Dermis blood vessel endothelial cell (primary cell): ENCODE measurements at regions not wholly inside any gene's neighbourhood (a gene's known extent, or its start where the extent isn't known, plus 50 kb on each side); places are given as distances from the start of the nearest gene placed in this dataset.

ENCODE experiments used
- DNase-seq: peaks from one replicate; pipeline ENCODE4 v3.0.0; 2010

GRCh38 chr12:90303771-90304170 lies 595.1 kb upstream of the ATP2B1 start:
- DNase-seq: no peak

GRCh38 chr12:90301561-90302133 lies 593.0 kb upstream of the ATP2B1 start:
- no peak for DNase-seq

GRCh38 chr12:90301095-90301494 lies 592.5 kb upstream of the ATP2B1 start:
- DNase-seq: no peak

- peak; percentile 22 for DNase-seq
Observed at GRCh38 chr12:90299666-90300065, 591.0 kb upstream of the ATP2B1 start.

- DNase-seq: peak; percentile 55
Observed at GRCh38 chr12:90299121-90299520, 590.5 kb upstream of the ATP2B1 start.

- no peak for DNase-seq
Observed at GRCh38 chr12:90298289-90298948, 589.8 kb upstream of the ATP2B1 start.

- no peak for DNase-seq
Observed at GRCh38 chr12:90295858-90296257, 587.2 kb upstream of the ATP2B1 start.

GRCh38 chr12:90292183-90292582 lies 583.5 kb upstream of the ATP2B1 start:
- peak; percentile 62 for DNase-seq

- DNase-seq: peak; percentile 58
Observed at GRCh38 chr12:90290980-90291975, 582.6 kb upstream of the ATP2B1 start.

GRCh38 chr12:90287585-90287984 lies 578.9 kb upstream of the ATP2B1 start:
- peak; percentile 13 for DNase-seq

- DNase-seq: no peak
Observed at GRCh38 chr12:90281154-90281868, 572.7 kb upstream of the ATP2B1 start.

GRCh38 chr12:90280564-90281058 lies 572.0 kb upstream of the ATP2B1 start:
- peak; percentile 81 for DNase-seq

- peak; percentile 23 for DNase-seq
Observed at GRCh38 chr12:90280033-90280432, 571.4 kb upstream of the ATP2B1 start.

- DNase-seq: no peak
Observed at GRCh38 chr12:90275088-90275487, 566.5 kb upstream of the ATP2B1 start.

- DNase-seq: no peak
Observed at GRCh38 chr12:90274407-90274806, 565.8 kb upstream of the ATP2B1 start.

GRCh38 chr12:90268574-90268973 lies 559.9 kb upstream of the ATP2B1 start:
- DNase-seq: no peak

- DNase-seq: peak; percentile 14
Observed at GRCh38 chr12:90262251-90262650, 553.6 kb upstream of the ATP2B1 start.

GRCh38 chr12:90261283-90261682 lies 552.6 kb upstream of the ATP2B1 start:
- DNase-seq: no peak

- DNase-seq: no peak
Observed at GRCh38 chr12:90260136-90260535, 551.5 kb upstream of the ATP2B1 start.

- no peak for DNase-seq
Observed at GRCh38 chr12:90257927-90258624, 549.4 kb upstream of the ATP2B1 start.

GRCh38 chr12:90254796-90255195 lies 546.2 kb upstream of the ATP2B1 start:
- DNase-seq: no peak

- peak; percentile 99 for DNase-seq
Observed at GRCh38 chr12:90253674-90254181, 545.1 kb upstream of the ATP2B1 start.
